T-helper 2 cell treated with Interferon-gamma antibody and Interleukin-4, amounts not matched to agents 5 μg/mL and 100 μg/mL, for 36 hours (primary cell): ENCODE measurements at regions not wholly inside any gene's neighbourhood (a gene's known extent, or its start where the extent isn't known, plus 50 kb on each side); places are given as distances from the start of the nearest gene placed in this dataset.
A peak's percentile ranks its signal among the peaks of the same experiment; 100 is the strongest.

ENCODE experiments used
- DNase-seq: peaks from one replicate; pipeline ENCODE4 v3.0.0; 2021; ENCODE audit warnings: low spot score
- H3K27ac Mint-ChIP-seq: one replicate; pipeline ENCODE4 v1.8.0; 2021; ENCODE audit warnings: mild to moderate bottlenecking, mixed read lengths
- H3K27me3 Mint-ChIP-seq: one replicate; pipeline ENCODE4 v1.8.0; 2021; ENCODE audit warnings: low read depth, mixed read lengths
- H3K36me3 Mint-ChIP-seq: one replicate; pipeline ENCODE4 v1.8.0; 2021; ENCODE audit warnings: low read depth, mixed read lengths
- H3K4me1 Mint-ChIP-seq: one replicate; pipeline ENCODE4 v1.8.0; 2021; ENCODE audit warnings: low read depth, mixed read lengths
- H3K4me3 Mint-ChIP-seq: one replicate; pipeline ENCODE4 v1.8.0; 2022; ENCODE audit warnings: mild to moderate bottlenecking, moderate library complexity, mixed read lengths
- H3K9me3 Mint-ChIP-seq: one replicate; pipeline ENCODE4 v1.8.0; 2021; ENCODE audit warnings: mixed read lengths

- H3K4me3 Mint-ChIP-seq, result no peak overlapping the region
- no peaks in the 10 kb centered on the region for H3K27me3 Mint-ChIP-seq
- no peak for DNase-seq
- H3K36me3 Mint-ChIP-seq, result no peaks in the 10 kb centered on the region
- H3K9me3 Mint-ChIP-seq, result no peaks in the 10 kb centered on the region
- no peaks in the 10 kb centered on the region for H3K4me1 Mint-ChIP-seq
- no peak overlapping the region for H3K27ac Mint-ChIP-seq
Measured at GRCh38 chr2:103103678-103104077, 341.8 kb downstream of the TMEM182 start.

- H3K4me1 Mint-ChIP-seq, result no peaks in the 10 kb centered on the region
- no peaks in the 10 kb centered on the region for H3K27me3 Mint-ChIP-seq
- H3K9me3 Mint-ChIP-seq, result no peaks in the 10 kb centered on the region
- no peak overlapping the region for H3K4me3 Mint-ChIP-seq
- no peak overlapping the region for H3K27ac Mint-ChIP-seq
- no peaks in the 10 kb centered on the region for H3K36me3 Mint-ChIP-seq
- no peak for DNase-seq
Measured at GRCh38 chr2:103119352-103119751, 357.5 kb downstream of the TMEM182 start.

- H3K27ac Mint-ChIP-seq, result no peak overlapping the region
- H3K27me3 Mint-ChIP-seq, result no peaks in the 10 kb centered on the region
- H3K9me3 Mint-ChIP-seq, result no peaks in the 10 kb centered on the region
- H3K4me1 Mint-ChIP-seq, result no peaks in the 10 kb centered on the region
- DNase-seq, result no peak
- no peak overlapping the region for H3K4me3 Mint-ChIP-seq
- no peaks in the 10 kb centered on the region for H3K36me3 Mint-ChIP-seq
Measured at GRCh38 chr2:103121106-103121505, 359.3 kb downstream of the TMEM182 start.

GRCh38 chr2:103123516-103123915 lies 361.7 kb downstream of the TMEM182 start:
- Mint-ChIP-seq H3K36me3 (no peaks in the 10 kb centered on the region), H3K4me1 (no peaks in the 10 kb centered on the region)

GRCh38 chr2:103130857-103131256 lies 369.0 kb downstream of the TMEM182 start:
- Mint-ChIP-seq H3K27me3 (peaks cover 5% of the 10 kb centered on the region), H3K4me1 (peaks cover 8% of the 10 kb centered on the region), H3K27ac (no peak overlapping the region), H3K9me3 (peaks cover 13% of the 10 kb centered on the region), H3K36me3 (peaks cover 1% of the 10 kb centered on the region), H3K4me3 (no peak overlapping the region)
- no peak for DNase-seq

More at GRCh38 chr2:103123516-103123915, 361.7 kb downstream of the TMEM182 start:
- no peaks in the 10 kb centered on the region for H3K9me3 Mint-ChIP-seq
- peaks cover 2% of the 10 kb centered on the region for H3K27me3 Mint-ChIP-seq
- no peak for DNase-seq
- H3K4me3 Mint-ChIP-seq, result no peak overlapping the region
- H3K27ac Mint-ChIP-seq, result no peak overlapping the region

GRCh38 chr2:103132536-103133217 lies 370.8 kb downstream of the TMEM182 start:
- H3K27ac Mint-ChIP-seq, result no peak overlapping the region
- peak; percentile 16 for DNase-seq

GRCh38 chr2:103135679-103136078 lies 373.8 kb downstream of the TMEM182 start:
- Mint-ChIP-seq H3K4me3 (no peak overlapping the region), H3K9me3 (peaks cover 24% of the 10 kb centered on the region), H3K4me1 (peaks cover 22% of the 10 kb centered on the region), H3K27ac (no peak overlapping the region), H3K27me3 (peaks cover 3% of the 10 kb centered on the region), H3K36me3 (peaks cover 5% of the 10 kb centered on the region)
- DNase-seq, result no peak

More at GRCh38 chr2:103132536-103133217, 370.8 kb downstream of the TMEM182 start:
- Mint-ChIP-seq H3K4me3 (peak overlapping the region; percentile 65), H3K4me1 (peaks cover 8% of the 10 kb centered on the region), H3K9me3 (peaks cover 22% of the 10 kb centered on the region), H3K36me3 (peaks cover 5% of the 10 kb centered on the region), H3K27me3 (peaks cover 5% of the 10 kb centered on the region)

- no peak for DNase-seq
Measured at GRCh38 chr2:103138123-103138901, 376.5 kb downstream of the TMEM182 start.

GRCh38 chr2:103139628-103140268 lies 377.9 kb downstream of the TMEM182 start:
- Mint-ChIP-seq H3K27ac (no peak overlapping the region), H3K4me3 (peak overlapping the region; percentile 24), H3K36me3 (peaks cover 5% of the 10 kb centered on the region), H3K4me1 (peaks cover 14% of the 10 kb centered on the region), H3K27me3 (peaks cover 3% of the 10 kb centered on the region), H3K9me3 (peaks cover 36% of the 10 kb centered on the region)
- DNase-seq, result no peak

More at GRCh38 chr2:103138123-103138901, 376.5 kb downstream of the TMEM182 start:
- Mint-ChIP-seq H3K36me3 (peaks cover 5% of the 10 kb centered on the region), H3K27ac (peak overlapping the region; percentile 24), H3K4me3 (peak overlapping the region; percentile 24), H3K9me3 (peaks cover 40% of the 10 kb centered on the region), H3K27me3 (peaks cover 5% of the 10 kb centered on the region), H3K4me1 (peaks cover 14% of the 10 kb centered on the region)

- Mint-ChIP-seq H3K4me1 (peaks cover under 1% of the 10 kb centered on the region), H3K4me3 (no peak overlapping the region), H3K27ac (no peak overlapping the region), H3K9me3 (peaks cover 18% of the 10 kb centered on the region), H3K27me3 (peaks cover 3% of the 10 kb centered on the region), H3K36me3 (no peaks in the 10 kb centered on the region)
- no peak for DNase-seq
Measured at GRCh38 chr2:103144837-103145236, 383.0 kb downstream of the TMEM182 start.

GRCh38 chr2:103145739-103146138 lies 383.9 kb downstream of the TMEM182 start:
- Mint-ChIP-seq H3K4me3 (no peak overlapping the region), H3K27me3 (peaks cover 3% of the 10 kb centered on the region), H3K27ac (no peak overlapping the region), H3K9me3 (peaks cover 15% of the 10 kb centered on the region), H3K4me1 (no peaks in the 10 kb centered on the region), H3K36me3 (no peaks in the 10 kb centered on the region)
- no peak for DNase-seq

- Mint-ChIP-seq H3K4me1 (no peaks in the 10 kb centered on the region), H3K27ac (no peak overlapping the region), H3K4me3 (no peak overlapping the region), H3K36me3 (no peaks in the 10 kb centered on the region), H3K9me3 (no peaks in the 10 kb centered on the region), H3K27me3 (no peaks in the 10 kb centered on the region)
- no peak for DNase-seq
Measured at GRCh38 chr2:103151046-103151445, 389.2 kb downstream of the TMEM182 start.

- H3K27me3 Mint-ChIP-seq, result no peaks in the 10 kb centered on the region
Measured at GRCh38 chr2:103152556-103152955, 390.7 kb downstream of the TMEM182 start.

More at GRCh38 chr2:103152556-103152955, 390.7 kb downstream of the TMEM182 start:
- H3K27ac Mint-ChIP-seq, result no peak overlapping the region
- H3K4me3 Mint-ChIP-seq, result no peak overlapping the region
- no peaks in the 10 kb centered on the region for H3K36me3 Mint-ChIP-seq
- DNase-seq, result no peak
- no peaks in the 10 kb centered on the region for H3K4me1 Mint-ChIP-seq
- H3K9me3 Mint-ChIP-seq, result no peaks in the 10 kb centered on the region
